Natural killer cell (primary cell): ENCODE measurements at regions not wholly inside any gene's neighbourhood (a gene's known extent, or its start where the extent isn't known, plus 50 kb on each side); places are given as distances from the start of the nearest gene placed in this dataset.

Source experiments
- ATAC-seq, 3 donors: fragments of 150-1000 bp in 2 of 3; fragments of 200-7000 bp in 1 of 3; cut with Tn5 transposase; 1 replicate in 1 of 3; 2 replicates in 2 of 3; pipeline ENCODE4 v1.10.0; 2021; ENCODE audit warnings: mild to moderate bottlenecking in 2 of 3, moderate library complexity in 2 of 3
- DNase-seq, 2 donors: peaks; one replicate each; pipeline versions ENCODE4 v3.0.0 to v3.0.0-alpha.2; 2013 to 2021; ENCODE audit warnings: mixed read lengths in 1 of 2
- H3K27ac ChIP-seq: one replicate; pipeline ENCODE4 v1.5.1; 2013; ENCODE audit warnings: mild to moderate bottlenecking, low read length
- H3K27me3 ChIP-seq: one replicate; pipeline ENCODE4 v1.6.1; 2013; ENCODE audit warnings: low read length; ENCODE audit not compliant: control insufficient read depth, insufficient read depth
- H3K36me3 ChIP-seq: one replicate; pipeline ENCODE4 v1.6.1; 2013; ENCODE audit warnings: low read length; ENCODE audit not compliant: control insufficient read depth, insufficient read depth
- H3K4me1 ChIP-seq: one replicate; pipeline ENCODE4 v1.6.1; 2013; ENCODE audit warnings: low read length; ENCODE audit not compliant: control insufficient read depth, insufficient read depth
- H3K4me3 ChIP-seq: one replicate; pipeline ENCODE4 v1.5.1; 2013; ENCODE audit warnings: low read length
- H3K9me3 ChIP-seq: one replicate; pipeline ENCODE4 v1.6.1; 2013; ENCODE audit warnings: low read length; ENCODE audit not compliant: control insufficient read depth, insufficient read depth
- H3K27ac Mint-ChIP-seq, 2 donors: one replicate each; pipeline ENCODE4 v1.8.0; 2022; ENCODE audit warnings: mild to moderate bottlenecking in 2 of 2, mixed read lengths in 2 of 2, moderate library complexity in 1 of 2
- H3K27me3 Mint-ChIP-seq, 2 donors: one replicate each; pipeline ENCODE4 v1.8.0; 2022; ENCODE audit warnings: low read depth in 2 of 2, mixed read lengths in 2 of 2
- H3K36me3 Mint-ChIP-seq: one replicate; pipeline ENCODE4 v1.8.0; 2022; ENCODE audit warnings: mixed read lengths
- H3K4me1 Mint-ChIP-seq, 2 donors: one replicate each; pipeline ENCODE4 v1.8.0; 2022; ENCODE audit warnings: mixed read lengths in 2 of 2
- H3K4me3 Mint-ChIP-seq: one replicate; pipeline ENCODE4 v1.8.0; 2022; ENCODE audit warnings: mild to moderate bottlenecking, moderate library complexity, mixed read lengths
- H3K9me3 Mint-ChIP-seq, 2 donors: one replicate each; pipeline ENCODE4 v1.8.0; 2022; ENCODE audit warnings: mixed read lengths in 2 of 2
- WGBS: methylation state at CpG from one replicate; pipeline ENCODE4 v1.1.7; 2013; ENCODE audit warnings: missing lambda C conversion rate; ENCODE audit not compliant: insufficient coverage; 5-methylcytosine and 5-hydroxymethylcytosine counted together
- intact Hi-C: fragments of 100-400 bp; cut with micrococcal nuclease; formaldehyde crosslinking; loops from one replicate; pipeline ENCODE4 v1.14.2; 2022
- TF ChIP-seq, protein P1 (sequence below): fragments of 200-600 bp; IDR thresholded peaks from one replicate; pipeline ENCODE4 v1.8.0; 2022; ENCODE audit warnings: antibody characterized with exemption

DNA sequence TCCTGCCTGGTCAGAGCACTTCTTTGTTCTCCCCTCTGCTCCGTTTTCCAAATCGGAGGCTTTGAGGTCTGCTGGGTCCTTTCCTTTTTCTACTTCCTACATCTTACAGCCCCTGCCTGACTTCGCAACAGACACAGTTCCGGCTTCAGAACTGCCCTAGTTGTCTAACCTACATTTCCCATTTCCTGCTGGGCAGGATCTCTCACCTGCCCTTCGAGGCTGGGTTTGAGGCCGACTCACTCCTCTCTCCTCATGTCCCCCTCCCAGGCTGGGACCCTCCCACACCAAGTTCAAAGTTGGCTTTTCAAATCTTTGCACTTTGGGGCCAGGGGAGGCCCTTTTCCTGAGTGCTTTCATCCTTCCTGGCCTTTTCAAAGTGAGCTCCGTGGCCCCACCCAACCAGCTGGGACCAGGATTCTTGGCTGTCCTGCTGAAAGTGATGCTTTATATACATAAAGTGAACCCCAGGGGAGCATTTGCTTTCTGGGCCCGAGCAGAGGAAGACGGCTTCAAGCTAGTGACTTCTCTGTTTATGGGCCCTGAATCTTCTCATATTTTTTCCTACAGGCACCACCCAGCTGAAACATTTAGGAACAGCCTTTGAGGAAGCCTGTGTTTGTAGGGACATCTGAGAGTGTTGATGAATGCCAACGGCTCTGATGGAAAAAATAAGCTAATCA lies 281.0 kb upstream of the CRY1 start:
- Histone ChIP-seq H3K27ac (peak overlapping the region; percentile 12), H3K4me3 (no peak overlapping the region), H3K9me3 (no peaks in the 10 kb centered on the region), H3K36me3 (no peaks in the 10 kb centered on the region), H3K27me3 (no peaks in the 10 kb centered on the region), H3K4me1 (peaks cover 42% of the 10 kb centered on the region)
- Mint-ChIP-seq H3K36me3 (no peaks in the 10 kb centered on the region), H3K27me3 (no peaks in the 10 kb centered on the region), H3K4me3 (no peak overlapping the region), H3K4me1 (peaks cover 37 to 61% of the 10 kb centered on the region in 2 donors), H3K27ac (peak overlapping the region; percentile 72 to 76), H3K9me3 (no peaks in the 10 kb centered on the region)
- 38% methylated on average over 10 of the region's 10 CpGs for WGBS
- intact Hi-C loops, result no loop called here
- DNase-seq, result peak in 1 of 2 donors; percentile 46
- TF ChIP-seq, protein P1, sequence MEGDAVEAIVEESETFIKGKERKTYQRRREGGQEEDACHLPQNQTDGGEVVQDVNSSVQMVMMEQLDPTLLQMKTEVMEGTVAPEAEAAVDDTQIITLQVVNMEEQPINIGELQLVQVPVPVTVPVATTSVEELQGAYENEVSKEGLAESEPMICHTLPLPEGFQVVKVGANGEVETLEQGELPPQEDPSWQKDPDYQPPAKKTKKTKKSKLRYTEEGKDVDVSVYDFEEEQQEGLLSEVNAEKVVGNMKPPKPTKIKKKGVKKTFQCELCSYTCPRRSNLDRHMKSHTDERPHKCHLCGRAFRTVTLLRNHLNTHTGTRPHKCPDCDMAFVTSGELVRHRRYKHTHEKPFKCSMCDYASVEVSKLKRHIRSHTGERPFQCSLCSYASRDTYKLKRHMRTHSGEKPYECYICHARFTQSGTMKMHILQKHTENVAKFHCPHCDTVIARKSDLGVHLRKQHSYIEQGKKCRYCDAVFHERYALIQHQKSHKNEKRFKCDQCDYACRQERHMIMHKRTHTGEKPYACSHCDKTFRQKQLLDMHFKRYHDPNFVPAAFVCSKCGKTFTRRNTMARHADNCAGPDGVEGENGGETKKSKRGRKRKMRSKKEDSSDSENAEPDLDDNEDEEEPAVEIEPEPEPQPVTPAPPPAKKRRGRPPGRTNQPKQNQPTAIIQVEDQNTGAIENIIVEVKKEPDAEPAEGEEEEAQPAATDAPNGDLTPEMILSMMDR, result no peak
- no peak for ATAC-seq

DNA sequence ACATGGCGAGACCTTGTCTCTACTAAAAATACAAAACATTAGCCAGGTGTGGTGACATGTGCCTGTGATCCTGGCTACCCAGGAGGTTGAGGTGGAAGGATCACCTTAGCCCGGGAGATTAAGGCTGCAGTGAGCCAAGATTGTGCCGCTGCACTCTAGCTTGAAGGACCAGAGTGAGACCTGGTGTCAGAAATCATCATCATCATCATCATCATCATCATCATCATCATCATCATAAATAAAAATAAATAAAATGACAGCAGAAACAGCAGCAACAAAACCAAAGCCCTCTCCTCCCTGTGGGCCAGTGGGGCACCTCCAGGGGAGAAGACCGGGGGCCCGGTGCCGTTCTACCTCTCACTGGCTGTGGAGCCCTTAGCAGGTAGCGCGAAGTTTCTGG lies 281.9 kb upstream of the CRY1 start:
- H3K4me1 ChIP-seq, result peaks cover 34% of the 10 kb centered on the region
- no peaks in the 10 kb centered on the region for H3K36me3 ChIP-seq
- Mint-ChIP-seq H3K9me3 (no peaks in the 10 kb centered on the region), H3K36me3 (no peaks in the 10 kb centered on the region), H3K27ac (peak overlapping the region in 1 of 2 donors; percentile 76), H3K4me3 (no peak overlapping the region), H3K4me1 (peaks cover 31 to 58% of the 10 kb centered on the region in 2 donors), H3K27me3 (no peaks in the 10 kb centered on the region)
- TF ChIP-seq, protein P1, result no peak
- H3K27me3 ChIP-seq, result no peaks in the 10 kb centered on the region
- WGBS, result 88% methylated on average over 8 of the region's 8 CpGs
- intact Hi-C loops, result no loop called here
- no peaks in the 10 kb centered on the region for H3K9me3 ChIP-seq
- H3K27ac ChIP-seq, result no peak overlapping the region
- DNase-seq (no peak), ATAC-seq (no peak)
- H3K4me3 ChIP-seq, result no peak overlapping the region

DNA sequence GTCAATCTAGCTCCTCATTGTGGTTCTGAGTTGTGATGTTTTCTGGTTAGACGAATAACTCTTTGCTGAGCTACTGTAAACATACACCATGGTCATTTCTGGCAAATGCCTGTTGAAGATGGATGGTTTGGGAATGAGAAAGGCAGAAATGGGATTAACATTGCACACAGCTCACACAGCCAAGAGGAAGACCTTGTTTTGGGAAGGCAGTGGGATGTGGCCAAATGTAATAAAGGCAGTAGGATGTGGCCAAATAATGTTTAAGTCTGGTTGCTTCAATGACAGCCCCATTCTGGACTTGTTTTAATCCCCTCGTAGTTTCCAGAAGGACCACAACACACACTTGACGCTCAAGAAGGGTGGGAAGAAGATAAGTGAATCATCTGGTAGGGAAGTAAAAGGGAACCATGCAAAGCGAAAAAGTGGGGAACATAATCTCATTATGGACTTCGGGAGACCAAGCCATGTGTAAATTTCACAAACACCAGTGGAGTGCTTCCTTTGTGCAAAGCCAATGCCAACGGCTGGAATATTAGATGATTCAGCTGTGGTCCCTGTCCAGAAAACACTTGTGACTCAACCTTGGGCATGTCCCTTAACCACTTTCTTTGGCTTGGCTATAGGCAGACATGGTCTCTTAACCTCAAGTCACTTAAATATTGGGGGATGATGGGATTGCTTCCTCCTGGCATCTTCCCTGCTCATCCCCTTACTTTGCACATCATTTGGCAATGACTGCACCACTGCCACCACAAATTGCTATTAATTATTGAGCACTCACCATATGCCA lies 284.4 kb upstream of the CRY1 start:
- ATAC-seq (no peak), DNase-seq (no peak)
- Mint-ChIP-seq H3K36me3 (no peaks in the 10 kb centered on the region), H3K27me3 (no peaks in the 10 kb centered on the region), H3K27ac (no peak overlapping the region), H3K4me1 (peaks cover 15 to 43% of the 10 kb centered on the region in 2 donors), H3K9me3 (no peaks in the 10 kb centered on the region), H3K4me3 (no peak overlapping the region)
- TF ChIP-seq, protein P1, result no peak
- Histone ChIP-seq H3K4me3 (no peak overlapping the region), H3K9me3 (no peaks in the 10 kb centered on the region), H3K36me3 (no peaks in the 10 kb centered on the region), H3K27ac (no peak overlapping the region), H3K4me1 (peaks cover 19% of the 10 kb centered on the region), H3K27me3 (no peaks in the 10 kb centered on the region)
- WGBS, result 91% methylated on average over 6 of the region's 6 CpGs
- intact Hi-C loops, result no loop called here
